T-cell (primary cell): ENCODE measurements at regions not wholly inside any gene's neighbourhood (a gene's known extent, or its start where the extent isn't known, plus 50 kb on each side); places are given as distances from the start of the nearest gene placed in this dataset.

Source experiments
- ATAC-seq, 4 experiments: fragments of 200-7000 bp in 3 of 4; fragments of 150-1000 bp in 1 of 4; cut with Tn5 transposase; replicated peaks in 1 of 4; 1 replicate in 3 of 4; 2 replicates in 1 of 4; pipeline ENCODE4 v1.10.0; 2021; ENCODE audit warnings: moderate library complexity in 3 of 4, mild to moderate bottlenecking in 2 of 4, moderate number of reproducible peaks in 1 of 4
- CTCF ChIA-PET, 2 donors: fragments of 300-600 bp; sonication (Branson Sonifier 250); formaldehyde crosslinking; loops; one replicate each; lab custom pipeline; 2022; ENCODE audit warnings: antibody characterized with exemption in 2 of 2; lab: Charles Lee
- POLR2A ChIA-PET, 2 donors: fragments of 300-600 bp; sonication (Branson Sonifier 250); formaldehyde crosslinking; loops; one replicate each; lab custom pipeline; 2022; ENCODE audit warnings: antibody characterized with exemption in 2 of 2; lab: Charles Lee
- DNase-seq, 35 experiments: peaks; one replicate each; pipeline versions ENCODE4 v3.0.0 to v3.0.0-alpha.2; 2013 to 2023
- H3K27ac ChIP-seq: one replicate; pipeline ENCODE4 v1.5.1; 2013; ENCODE audit warnings: low read length
- H3K27me3 ChIP-seq, 2 experiments: replicated peaks in 1 of 2; 1 replicate in 1 of 2; 2 replicates in 1 of 2; pipeline versions ENCODE4 v1.6.1 to v1.7.0; 2013; ENCODE audit warnings: low read length in 1 of 2, mixed read lengths in 1 of 2; ENCODE audit not compliant: control insufficient read depth in 2 of 2, insufficient read depth in 2 of 2; ENCODE audit errors: extremely low read depth in 1 of 2
- H3K36me3 ChIP-seq, 2 donors: 1 replicate in 1 of 2; 2 replicates in 1 of 2; pipeline versions ENCODE4 v1.6.1 to v1.7.0; 2013; ENCODE audit warnings: low read length in 1 of 2; ENCODE audit not compliant: control insufficient read depth in 2 of 2, insufficient read depth in 1 of 2; ENCODE audit errors: extremely low read depth in 1 of 2
- H3K4me1 ChIP-seq, 2 experiments: 1 replicate in 1 of 2; 2 replicates in 1 of 2; pipeline versions ENCODE4 v1.6.1 to v1.7.0; 2013; ENCODE audit warnings: low read length in 2 of 2, mixed read lengths in 1 of 2; ENCODE audit not compliant: insufficient read depth in 2 of 2, control insufficient read depth in 1 of 2; ENCODE audit errors: extremely low read depth in 1 of 2
- H3K4me3 ChIP-seq, 2 donors: 1 replicate in 1 of 2; 2 replicates in 1 of 2; pipeline versions ENCODE4 v1.5.1 to v1.7.0; 2013; ENCODE audit warnings: mild to moderate bottlenecking in 2 of 2, low read length in 1 of 2, moderate library complexity in 1 of 2; ENCODE audit not compliant: control insufficient read depth in 1 of 2; ENCODE audit errors: extremely low read depth in 1 of 2
- H3K9me3 ChIP-seq: 2 replicates; pipeline ENCODE4 v1.7.0; 2013
- H3K27ac Mint-ChIP-seq, 2 donors: one replicate each; pipeline ENCODE4 v1.8.0; 2020 to 2021; ENCODE audit warnings: mild to moderate bottlenecking in 2 of 2, mixed read lengths in 2 of 2
- H3K27me3 Mint-ChIP-seq, 2 donors: one replicate each; pipeline ENCODE4 v1.8.0; 2021 to 2022; ENCODE audit warnings: mixed read lengths in 2 of 2
- H3K36me3 Mint-ChIP-seq: one replicate; pipeline ENCODE4 v1.8.0; 2021; ENCODE audit warnings: mixed read lengths
- H3K4me1 Mint-ChIP-seq, 3 donors: one replicate each; pipeline ENCODE4 v1.8.0; 2020 to 2022; ENCODE audit warnings: mixed read lengths in 3 of 3, mild to moderate bottlenecking in 1 of 3
- H3K4me3 Mint-ChIP-seq, 3 donors: one replicate each; pipeline ENCODE4 v1.8.0; 2020 to 2022; ENCODE audit warnings: mild to moderate bottlenecking in 3 of 3, mixed read lengths in 3 of 3, moderate library complexity in 3 of 3
- H3K9me3 Mint-ChIP-seq, 3 donors: one replicate each; pipeline ENCODE4 v1.8.0; 2020 to 2022; ENCODE audit warnings: mixed read lengths in 3 of 3
- WGBS: methylation state at CpG from one replicate; pipeline ENCODE4 v1.1.5; 2013; ENCODE audit warnings: missing lambda C conversion rate; ENCODE audit not compliant: insufficient coverage; 5-methylcytosine and 5-hydroxymethylcytosine counted together

DNA sequence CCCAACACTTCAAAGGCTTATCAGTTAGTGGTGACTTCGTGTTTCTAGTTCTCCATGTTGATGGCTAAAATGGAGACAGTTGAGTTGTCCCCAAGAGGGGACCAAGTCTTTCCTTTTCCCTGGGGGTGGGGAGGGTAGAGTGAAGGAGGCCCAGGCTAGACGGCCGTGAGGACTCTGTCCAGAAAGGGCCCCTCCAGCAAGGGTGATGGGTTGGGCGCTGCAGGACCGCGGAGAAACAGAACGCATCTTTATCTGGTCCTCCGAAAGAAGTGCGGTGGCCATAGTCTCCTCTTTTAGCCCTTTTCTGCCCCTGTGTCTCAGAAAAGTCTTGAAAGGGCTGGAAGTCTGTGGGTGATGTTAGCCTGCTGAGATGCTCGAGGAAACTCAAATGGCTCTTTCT, 153.2 kb downstream of the GLI2 start:
- ATAC-seq = no peak
- no peaks in the 10 kb centered on the region for H3K36me3 Mint-ChIP-seq
- H3K27me3 Mint-ChIP-seq = peaks cover 0 to 2% of the 10 kb centered on the region in 2 donors
- ChIA-PET CTCF (no interaction called here), POLR2A (no interaction called here)
- DNase-seq = no peak
- H3K36me3 ChIP-seq = no peaks in the 10 kb centered on the region
- H3K27ac ChIP-seq = no peak overlapping the region
- H3K9me3 ChIP-seq = no peaks in the 10 kb centered on the region
- no peaks in the 10 kb centered on the region for H3K4me1 ChIP-seq
- no peaks in the 10 kb centered on the region for H3K9me3 Mint-ChIP-seq
- H3K4me1 Mint-ChIP-seq = no peaks in the 10 kb centered on the region
- H3K27me3 ChIP-seq = peaks cover 0 to 30% of the 10 kb centered on the region in 2 experiments
- no peak overlapping the region for H3K27ac Mint-ChIP-seq
- no peak overlapping the region for H3K4me3 Mint-ChIP-seq
- H3K4me3 ChIP-seq = no peak overlapping the region
- 60% methylated on average over 1 of the region's 10 CpGs for WGBS

DNA sequence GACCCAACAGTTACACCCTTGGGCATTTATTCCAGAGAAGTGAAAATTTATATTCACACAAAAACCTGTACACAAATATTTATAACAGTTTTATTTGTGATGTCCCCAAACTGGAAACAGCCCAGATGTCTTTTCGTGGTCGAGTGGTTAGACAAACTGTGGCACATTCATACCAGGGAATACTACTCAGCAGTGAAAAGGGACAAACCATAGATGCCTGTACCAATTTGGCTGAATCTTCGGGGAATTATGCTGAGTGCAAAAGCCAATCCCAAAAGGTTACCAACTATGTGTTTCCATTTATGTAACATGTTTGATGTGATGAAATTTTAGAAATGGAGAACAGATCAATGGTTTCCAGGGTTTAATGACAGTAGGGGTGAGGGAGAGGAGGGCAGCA, 154.3 kb downstream of the GLI2 start:
- WGBS = 75% methylated on average over 2 of the region's 3 CpGs
- H3K27me3 ChIP-seq = peaks cover 0 to 26% of the 10 kb centered on the region in 2 experiments
- Mint-ChIP-seq H3K36me3 (no peaks in the 10 kb centered on the region), H3K4me3 (no peak overlapping the region), H3K27ac (no peak overlapping the region), H3K4me1 (no peaks in the 10 kb centered on the region), H3K9me3 (no peaks in the 10 kb centered on the region), H3K27me3 (no peaks in the 10 kb centered on the region)
- POLR2A ChIA-PET = no interaction called here
- H3K4me1 ChIP-seq = no peaks in the 10 kb centered on the region
- no peak overlapping the region for H3K27ac ChIP-seq
- CTCF ChIA-PET = no interaction called here
- no peak for DNase-seq
- no peaks in the 10 kb centered on the region for H3K9me3 ChIP-seq
- H3K4me3 ChIP-seq = no peak overlapping the region
- no peak for ATAC-seq
- no peaks in the 10 kb centered on the region for H3K36me3 ChIP-seq

DNA sequence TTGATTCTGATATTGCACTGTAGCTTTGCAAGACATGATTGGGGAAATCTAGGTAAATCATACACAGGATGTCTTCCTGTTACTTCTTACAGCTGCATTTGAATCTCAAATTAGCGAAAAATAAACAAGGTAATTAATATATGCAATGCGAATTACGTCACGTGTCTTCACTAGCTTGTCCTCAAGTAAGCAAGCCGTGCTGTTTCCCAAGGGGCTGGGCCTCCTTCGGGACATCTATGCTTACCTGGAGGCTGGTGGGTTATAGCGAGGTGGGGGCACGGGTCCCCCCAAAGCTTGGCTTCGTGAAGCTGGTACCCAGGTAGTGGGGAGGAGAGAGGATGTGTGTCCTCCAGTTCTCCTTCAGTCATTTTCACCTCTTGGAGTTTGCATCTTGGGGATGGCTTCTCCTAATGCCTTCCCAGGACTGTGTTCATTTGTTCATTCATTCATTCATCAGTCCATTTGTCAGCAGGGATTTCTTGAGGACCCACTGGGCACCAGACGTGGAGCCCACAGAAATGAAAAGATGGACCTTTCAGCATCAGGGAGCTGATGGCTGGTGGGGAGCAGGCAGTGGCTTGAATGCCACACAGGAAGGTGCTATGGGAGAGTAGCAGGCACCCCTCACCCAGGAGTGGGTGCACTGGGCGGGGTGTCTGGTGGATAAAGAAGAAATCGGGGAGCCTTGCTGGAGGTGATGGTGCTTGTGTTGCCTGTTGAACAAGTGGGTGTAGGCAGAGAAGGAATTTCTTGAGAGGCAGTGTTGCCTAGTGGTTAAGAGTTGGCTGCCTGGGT, 155.1 kb downstream of the GLI2 start:
- Histone ChIP-seq H3K36me3 (no peaks in the 10 kb centered on the region), H3K4me3 (no peak overlapping the region), H3K9me3 (no peaks in the 10 kb centered on the region), H3K4me1 (no peaks in the 10 kb centered on the region), H3K27ac (no peak overlapping the region), H3K27me3 (peaks cover 0 to 22% of the 10 kb centered on the region in 2 experiments)
- CTCF ChIA-PET = no interaction called here
- no peak for DNase-seq
- Mint-ChIP-seq H3K27ac (no peak overlapping the region), H3K27me3 (no peaks in the 10 kb centered on the region), H3K9me3 (no peaks in the 10 kb centered on the region), H3K4me1 (no peaks in the 10 kb centered on the region), H3K36me3 (no peaks in the 10 kb centered on the region), H3K4me3 (no peak overlapping the region)
- ATAC-seq = no peak
- POLR2A ChIA-PET = no interaction called here
- WGBS = 84% methylated on average over 5 of the region's 12 CpGs

DNA sequence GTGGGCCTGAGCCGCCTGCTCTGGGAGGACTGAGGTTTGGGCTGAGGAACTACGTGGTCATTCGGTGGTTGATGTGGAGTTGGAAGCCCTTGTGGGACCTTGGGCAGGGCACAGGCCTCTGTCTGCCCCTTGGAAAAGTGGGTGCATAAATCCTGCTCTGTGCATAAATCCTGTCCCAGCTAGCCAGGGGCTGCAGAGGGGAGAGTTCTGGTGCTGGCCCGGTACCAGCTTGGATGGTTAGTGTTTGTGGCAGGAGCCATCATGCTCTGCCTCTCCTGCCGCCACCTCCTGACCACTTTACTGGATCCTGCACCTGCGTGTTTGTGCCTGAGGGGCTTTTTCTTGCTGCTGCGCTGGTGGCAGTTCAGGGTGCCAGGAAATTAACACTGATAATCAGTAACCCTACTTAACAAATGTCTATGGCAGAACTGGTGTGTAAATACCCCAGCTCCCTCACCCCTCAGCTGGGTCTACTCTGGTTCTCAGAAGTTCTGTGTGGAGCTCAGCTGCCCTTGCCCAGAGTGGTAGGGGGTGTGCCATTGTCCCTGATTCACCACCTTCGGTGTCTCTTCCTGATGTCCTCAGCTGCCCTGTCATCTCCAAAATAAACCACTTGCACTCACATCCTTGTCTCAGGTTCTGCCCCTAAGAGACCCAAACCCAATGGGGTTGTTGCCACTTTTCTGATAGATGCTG, 156.8 kb downstream of the GLI2 start:
- POLR2A ChIA-PET = no interaction called here
- no peak overlapping the region for H3K27ac ChIP-seq
- CTCF ChIA-PET = no interaction called here
- H3K4me1 Mint-ChIP-seq = no peaks in the 10 kb centered on the region
- no peaks in the 10 kb centered on the region for H3K4me1 ChIP-seq
- H3K36me3 ChIP-seq = no peaks in the 10 kb centered on the region
- H3K4me3 ChIP-seq = no peak overlapping the region
- peaks cover 0 to 16% of the 10 kb centered on the region in 2 experiments for H3K27me3 ChIP-seq
- DNase-seq = no peak
- ATAC-seq = no peak
- H3K9me3 Mint-ChIP-seq = no peaks in the 10 kb centered on the region
- no peaks in the 10 kb centered on the region for H3K36me3 Mint-ChIP-seq
- no peaks in the 10 kb centered on the region for H3K9me3 ChIP-seq
- WGBS = 82% methylated on average over 7 of the region's 8 CpGs
- H3K27me3 Mint-ChIP-seq = no peaks in the 10 kb centered on the region
- H3K4me3 Mint-ChIP-seq = no peak overlapping the region
- H3K27ac Mint-ChIP-seq = no peak overlapping the region

DNA sequence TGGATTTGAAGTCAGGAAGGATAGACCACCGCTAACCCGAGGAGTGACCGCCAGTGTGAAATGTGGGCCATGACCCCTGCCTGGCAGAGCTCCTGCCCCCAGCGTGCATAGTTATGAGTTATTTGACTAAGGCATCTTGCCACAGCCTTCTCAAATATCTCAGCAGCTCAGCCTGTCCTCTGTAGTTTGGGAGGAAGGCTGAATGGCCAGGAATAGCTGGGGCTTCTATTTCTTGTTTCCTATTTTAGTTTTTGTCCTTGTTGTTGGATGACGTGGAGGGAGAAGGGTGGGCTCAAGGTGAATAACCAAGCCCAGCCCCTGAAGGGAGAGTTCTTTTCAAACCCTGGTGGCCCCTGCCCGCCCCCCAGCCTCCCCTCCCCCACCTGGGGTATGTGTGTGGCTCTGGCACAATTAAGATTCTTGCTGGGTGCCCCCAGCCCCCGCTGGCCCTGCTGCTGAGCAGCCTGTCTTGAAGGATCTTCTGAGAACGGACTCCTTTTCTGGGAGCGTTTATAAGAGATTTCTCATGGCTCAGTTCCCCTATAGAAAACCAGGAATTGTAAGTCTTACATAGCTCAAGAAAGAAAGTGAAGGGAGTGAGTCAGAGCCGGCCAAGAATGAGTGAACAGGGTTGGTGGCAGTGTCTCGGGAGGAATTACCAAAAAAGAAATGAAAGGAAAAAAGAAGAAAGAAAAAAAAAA, 157.4 kb downstream of the GLI2 start:
- Mint-ChIP-seq H3K9me3 (no peaks in the 10 kb centered on the region), H3K4me3 (no peak overlapping the region), H3K27ac (no peak overlapping the region), H3K36me3 (no peaks in the 10 kb centered on the region), H3K27me3 (no peaks in the 10 kb centered on the region), H3K4me1 (no peaks in the 10 kb centered on the region)
- WGBS = 100% methylated on average over 1 of the region's 11 CpGs
- no peaks in the 10 kb centered on the region for H3K36me3 ChIP-seq
- H3K27ac ChIP-seq = no peak overlapping the region
- no peaks in the 10 kb centered on the region for H3K4me1 ChIP-seq
- no peak for DNase-seq
- peaks cover 0 to 13% of the 10 kb centered on the region in 2 experiments for H3K27me3 ChIP-seq
- H3K9me3 ChIP-seq = no peaks in the 10 kb centered on the region
- ChIA-PET POLR2A (no interaction called here), CTCF (no interaction called here)
- no peak overlapping the region for H3K4me3 ChIP-seq
- ATAC-seq = no peak

DNA sequence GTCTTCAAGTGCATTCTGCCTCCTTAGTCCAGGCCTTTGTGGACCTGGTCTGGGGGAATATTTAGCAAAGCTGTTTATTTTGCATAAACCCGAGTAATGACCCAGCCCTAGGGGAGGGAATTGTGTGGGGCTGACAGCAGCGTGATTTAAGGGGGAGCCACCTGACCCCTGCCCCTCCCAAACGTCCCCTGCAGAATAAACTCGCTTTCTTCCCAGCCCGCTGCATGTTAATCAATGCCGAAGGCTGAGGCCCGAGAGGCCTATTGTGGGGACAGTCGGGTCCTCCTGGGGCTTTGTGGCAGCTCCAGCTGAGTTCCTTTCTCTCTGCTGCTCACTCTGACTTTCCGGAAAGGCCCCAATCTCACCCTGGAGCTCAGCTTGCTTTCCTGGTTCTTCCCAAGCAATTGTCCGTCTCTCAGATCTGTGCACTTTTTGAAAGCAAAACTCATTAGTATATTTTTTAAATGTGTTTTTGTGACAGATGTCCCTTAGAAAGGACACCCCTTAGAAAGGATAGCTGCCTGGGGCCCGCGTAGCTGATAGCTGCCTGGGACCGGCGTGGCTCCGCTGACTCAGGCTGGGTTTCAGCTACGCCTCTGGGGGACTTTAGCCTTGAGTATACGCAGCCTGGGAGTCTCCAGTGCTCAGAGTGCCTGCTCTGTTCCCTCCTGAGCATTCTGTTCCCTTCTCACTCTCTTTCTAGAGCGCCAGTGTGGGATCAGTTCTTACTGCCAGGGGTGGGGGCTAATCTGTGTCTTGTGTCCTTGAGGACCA, 158.3 kb downstream of the GLI2 start:
- H3K36me3 ChIP-seq = no peaks in the 10 kb centered on the region
- CTCF ChIA-PET = no interaction called here
- POLR2A ChIA-PET = no interaction called here
- no peaks in the 10 kb centered on the region for H3K9me3 Mint-ChIP-seq
- peaks cover 0 to 13% of the 10 kb centered on the region in 2 experiments for H3K27me3 ChIP-seq
- H3K4me1 Mint-ChIP-seq = no peaks in the 10 kb centered on the region
- WGBS = 87% methylated on average over 12 of the region's 18 CpGs
- H3K4me1 ChIP-seq = no peaks in the 10 kb centered on the region
- H3K27ac ChIP-seq = no peak overlapping the region
- no peaks in the 10 kb centered on the region for H3K27me3 Mint-ChIP-seq
- no peak overlapping the region for H3K27ac Mint-ChIP-seq
- H3K4me3 Mint-ChIP-seq = no peak overlapping the region
- no peak overlapping the region for H3K4me3 ChIP-seq
- no peaks in the 10 kb centered on the region for H3K9me3 ChIP-seq
- no peak for ATAC-seq
- no peak for DNase-seq
- no peaks in the 10 kb centered on the region for H3K36me3 Mint-ChIP-seq
